MM.1S (cell line): ENCODE measurements at regions not wholly inside any gene's neighbourhood (a gene's known extent, or its start where the extent isn't known, plus 50 kb on each side); places are given as distances from the start of the nearest gene placed in this dataset.

Experiments
- DNase-seq: peaks from one replicate; pipeline ENCODE4 v3.0.0-alpha.2; 2015
- H2AFZ ChIP-seq: fragments of 300-600 bp; sonication (generic); 2 replicates; pipeline ENCODE4 v1.6.0; 2016; ENCODE audit warnings: antibody characterized with exemption, low read length
- H3F3A ChIP-seq: fragments of 300-600 bp; sonication (generic); 2 replicates; pipeline ENCODE4 v1.6.1; 2016; ENCODE audit warnings: mild to moderate bottlenecking, antibody characterized with exemption, low read length, moderate library complexity, mixed read lengths; ENCODE audit not compliant: insufficient read depth
- H3K27ac ChIP-seq: fragments of 300-600 bp; sonication (generic); 2 replicates; pipeline ENCODE4 v1.5.1; 2016; ENCODE audit warnings: mild to moderate bottlenecking, low read length
- H3K27me3 ChIP-seq: fragments of 300-600 bp; sonication (generic); replicated peaks from 2 replicates; pipeline ENCODE4 v1.6.0; 2016; ENCODE audit warnings: low read length; ENCODE audit not compliant: insufficient read depth
- H3K36me3 ChIP-seq: fragments of 300-600 bp; sonication (generic); replicated peaks from 2 replicates; pipeline ENCODE4 v1.6.1; 2016; ENCODE audit warnings: mild to moderate bottlenecking, low read length, mixed read lengths; ENCODE audit not compliant: insufficient read depth
- H3K4me1 ChIP-seq: fragments of 300-600 bp; sonication (generic); 2 replicates; pipeline ENCODE4 v1.6.1; 2016; ENCODE audit warnings: low read length, mixed read lengths
- H3K4me2 ChIP-seq: fragments of 300-600 bp; sonication (generic); 2 replicates; pipeline ENCODE4 v1.6.0; 2016; ENCODE audit warnings: low read depth, low read length
- H3K4me3 ChIP-seq: fragments of 300-600 bp; sonication (generic); 2 replicates; pipeline ENCODE4 v1.5.1; 2016; ENCODE audit warnings: low read length, mixed read lengths
- H3K79me2 ChIP-seq: fragments of 300-600 bp; sonication (generic); 2 replicates; pipeline ENCODE4 v1.6.1; 2016; ENCODE audit warnings: mixed run types, low read length, mixed read lengths
- H3K9ac ChIP-seq: fragments of 300-600 bp; sonication (generic); 2 replicates; pipeline ENCODE4 v1.6.1; 2016; ENCODE audit warnings: low read length, mixed read lengths
- H3K9me2 ChIP-seq: fragments of 300-600 bp; sonication (generic); replicated peaks from 2 replicates; pipeline ENCODE4 v1.6.1; 2016; ENCODE audit warnings: mild to moderate bottlenecking, low read length, mixed read lengths; ENCODE audit not compliant: insufficient read depth
- H3K9me3 ChIP-seq: fragments of 300-600 bp; sonication (generic); replicated peaks from 2 replicates; pipeline ENCODE4 v1.6.1; 2016; ENCODE audit warnings: mild to moderate bottlenecking, low read length, mixed read lengths; ENCODE audit not compliant: insufficient read depth
- H4K20me1 ChIP-seq: fragments of 300-600 bp; sonication (generic); 2 replicates; pipeline ENCODE4 v1.6.1; 2016; ENCODE audit warnings: mild to moderate bottlenecking, low read length, moderate library complexity, mixed read lengths; ENCODE audit not compliant: insufficient read depth
- CTCF ChIP-seq: fragments of 300-600 bp; sonication (generic); IDR thresholded peaks from 2 replicates; pipeline ENCODE4 v1.5.1; 2016; ENCODE audit warnings: antibody characterized with exemption, low read length, mixed read lengths
- EZH2 ChIP-seq: fragments of 300-600 bp; sonication (generic); optimal IDR thresholded peaks from 2 replicates; pipeline ENCODE3; 2017; ENCODE audit warnings: low read depth, mild to moderate bottlenecking, antibody characterized with exemption, low read length, mixed read lengths
- EZH2phosphoT487 ChIP-seq: fragments of 300-600 bp; sonication (generic); IDR thresholded peaks from 2 replicates; pipeline ENCODE4 v1.6.1; 2018; ENCODE audit warnings: antibody characterized with exemption, low read length

DNA sequence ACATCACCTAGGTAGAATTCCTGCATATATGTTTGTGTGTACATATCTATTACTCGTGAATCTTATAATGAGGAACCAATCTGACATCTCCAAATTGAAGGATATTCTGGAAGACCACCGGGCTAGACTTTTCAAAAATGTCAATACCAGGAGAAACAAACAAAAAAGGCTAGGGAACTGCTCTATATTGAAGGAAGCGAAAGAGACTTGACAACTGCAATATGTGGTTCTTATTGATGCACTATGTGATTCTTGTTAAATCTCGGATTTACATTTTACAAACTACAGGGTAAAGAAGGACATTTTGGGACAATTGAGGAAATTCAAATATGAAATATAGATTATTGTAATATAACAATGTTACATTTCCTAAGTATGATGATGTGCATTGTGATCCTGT, 137.5 kb upstream of the CCDC54 start:
- H3K36me3 ChIP-seq, result no peaks in the 10 kb centered on the region
- H3K9me3 ChIP-seq, result no peaks in the 10 kb centered on the region
- H3K4me1 ChIP-seq, result 0 out of 2 replicates have a peak, but pooled peaks cover 3% of the 10 kb centered on the region
- peak overlapping the region; percentile 73; the same call in 1 of the 2 replicates for H2AFZ ChIP-seq
- H3K4me2 ChIP-seq, result peak overlapping the region; percentile 73
- H3K27me3 ChIP-seq, result no peaks in the 10 kb centered on the region
- no peak for TF ChIP-seq CTCF
- no peak for TF ChIP-seq EZH2phosphoT487
- TF ChIP-seq EZH2, result no peak
- no peak overlapping the region for H3K9ac ChIP-seq
- no peak overlapping the region for H3K4me3 ChIP-seq
- no peaks in the 10 kb centered on the region for H3K9me2 ChIP-seq
- no peaks in the 10 kb centered on the region for H3K79me2 ChIP-seq
- no peaks in the 10 kb centered on the region for H4K20me1 ChIP-seq
- H3F3A ChIP-seq, result no peaks in the 10 kb centered on the region
- DNase-seq, result no peak
- H3K27ac ChIP-seq, result no peak overlapping the region

GRCh38 chr3:107240183-107241091, 136.8 kb upstream of the CCDC54 start:
- H2AFZ ChIP-seq, result peak overlapping the region; percentile 73
- no peaks in the 10 kb centered on the region for H3K36me3 ChIP-seq
- H3F3A ChIP-seq, result no peaks in the 10 kb centered on the region
- no peaks in the 10 kb centered on the region for H3K9me3 ChIP-seq
- H3K4me1 ChIP-seq, result no peaks in the 10 kb centered on the region
- DNase-seq, result peak; percentile 82
- peak overlapping the region; percentile 73 for H3K4me2 ChIP-seq
- no peaks in the 10 kb centered on the region for H3K9me2 ChIP-seq
- peak overlapping the region; percentile 1; the same call in 1 of the 2 replicates for H3K27ac ChIP-seq
- H3K9ac ChIP-seq, result peak overlapping the region; percentile 63
- H4K20me1 ChIP-seq, result no peaks in the 10 kb centered on the region
- peak overlapping the region; percentile 83 for H3K4me3 ChIP-seq
- TF ChIP-seq EZH2phosphoT487 (no peak), CTCF (no peak), EZH2 (no peak)
- no peaks in the 10 kb centered on the region for H3K79me2 ChIP-seq
- no peaks in the 10 kb centered on the region for H3K27me3 ChIP-seq

GRCh38 chr3:107241217-107241616, 136.0 kb upstream of the CCDC54 start:
- peak overlapping the region; percentile 63 for H3K9ac ChIP-seq
- H3K36me3 ChIP-seq, result no peaks in the 10 kb centered on the region
- peak overlapping the region; percentile 1; the same call in 1 of the 2 replicates for H3K27ac ChIP-seq
- H3K27me3 ChIP-seq, result no peaks in the 10 kb centered on the region
- H2AFZ ChIP-seq, result peak overlapping the region; percentile 73
- H3K79me2 ChIP-seq, result no peaks in the 10 kb centered on the region
- no peaks in the 10 kb centered on the region for H3K9me2 ChIP-seq
- no peaks in the 10 kb centered on the region for H3F3A ChIP-seq
- no peak for TF ChIP-seq CTCF
- no peak for TF ChIP-seq EZH2
- no peak for TF ChIP-seq EZH2phosphoT487
- no peaks in the 10 kb centered on the region for H4K20me1 ChIP-seq
- DNase-seq, result peak; percentile 57
- H3K4me3 ChIP-seq, result peak overlapping the region; percentile 83
- H3K4me1 ChIP-seq, result no peaks in the 10 kb centered on the region
- no peaks in the 10 kb centered on the region for H3K9me3 ChIP-seq
- H3K4me2 ChIP-seq, result peak overlapping the region; percentile 73
